ENCODE measurements at regions not wholly inside any gene's neighbourhood (a gene's known extent, or its start where the extent isn't known, plus 50 kb on each side); places are given as distances from the start of the nearest gene placed in this dataset.
A peak's percentile ranks its signal among the peaks of the same experiment; 100 is the strongest.

DNA sequence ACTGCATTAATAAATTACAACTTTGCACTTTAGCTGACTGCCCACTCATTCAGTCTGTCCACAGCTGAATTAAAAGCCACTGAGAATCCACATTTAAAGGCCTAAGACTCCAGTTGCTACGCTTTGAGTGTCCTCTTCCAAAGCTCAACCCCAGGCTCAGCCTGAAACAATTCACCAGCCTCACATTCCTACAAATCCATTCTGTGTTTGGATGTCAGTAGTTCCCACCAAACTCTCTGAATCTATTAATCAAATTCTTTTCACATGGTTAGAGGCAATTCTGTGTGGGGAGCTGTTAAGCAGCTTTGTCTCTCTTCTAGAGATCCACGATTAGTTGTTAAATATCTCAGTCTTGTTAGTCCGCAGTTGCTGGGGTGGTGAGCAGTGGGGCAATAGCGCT lies 116.8 kb upstream of the UBE2E2 start:
- peaks cover 6% of the 10 kb centered on the region for H3K4me1 Mint-ChIP-seq (ENCODE audit: unreplicated experiment)
- H3K4me3 Mint-ChIP-seq = peak overlapping the region; percentile 43
- no peaks in the 10 kb centered on the region for H3K27me3 Mint-ChIP-seq
- DNase-seq (ENCODE audit: extremely low spot score, unreplicated experiment) = no peak
- no peaks in the 10 kb centered on the region for H3K9me3 Mint-ChIP-seq
- H3K36me3 Mint-ChIP-seq = no peaks in the 10 kb centered on the region
- TF ChIP-seq, protein P1, sequence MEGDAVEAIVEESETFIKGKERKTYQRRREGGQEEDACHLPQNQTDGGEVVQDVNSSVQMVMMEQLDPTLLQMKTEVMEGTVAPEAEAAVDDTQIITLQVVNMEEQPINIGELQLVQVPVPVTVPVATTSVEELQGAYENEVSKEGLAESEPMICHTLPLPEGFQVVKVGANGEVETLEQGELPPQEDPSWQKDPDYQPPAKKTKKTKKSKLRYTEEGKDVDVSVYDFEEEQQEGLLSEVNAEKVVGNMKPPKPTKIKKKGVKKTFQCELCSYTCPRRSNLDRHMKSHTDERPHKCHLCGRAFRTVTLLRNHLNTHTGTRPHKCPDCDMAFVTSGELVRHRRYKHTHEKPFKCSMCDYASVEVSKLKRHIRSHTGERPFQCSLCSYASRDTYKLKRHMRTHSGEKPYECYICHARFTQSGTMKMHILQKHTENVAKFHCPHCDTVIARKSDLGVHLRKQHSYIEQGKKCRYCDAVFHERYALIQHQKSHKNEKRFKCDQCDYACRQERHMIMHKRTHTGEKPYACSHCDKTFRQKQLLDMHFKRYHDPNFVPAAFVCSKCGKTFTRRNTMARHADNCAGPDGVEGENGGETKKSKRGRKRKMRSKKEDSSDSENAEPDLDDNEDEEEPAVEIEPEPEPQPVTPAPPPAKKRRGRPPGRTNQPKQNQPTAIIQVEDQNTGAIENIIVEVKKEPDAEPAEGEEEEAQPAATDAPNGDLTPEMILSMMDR (conservative IDR thresholded peaks at IDR 0.05) = no peak
- H3K27ac Mint-ChIP-seq = peak overlapping the region; percentile 38

DNA sequence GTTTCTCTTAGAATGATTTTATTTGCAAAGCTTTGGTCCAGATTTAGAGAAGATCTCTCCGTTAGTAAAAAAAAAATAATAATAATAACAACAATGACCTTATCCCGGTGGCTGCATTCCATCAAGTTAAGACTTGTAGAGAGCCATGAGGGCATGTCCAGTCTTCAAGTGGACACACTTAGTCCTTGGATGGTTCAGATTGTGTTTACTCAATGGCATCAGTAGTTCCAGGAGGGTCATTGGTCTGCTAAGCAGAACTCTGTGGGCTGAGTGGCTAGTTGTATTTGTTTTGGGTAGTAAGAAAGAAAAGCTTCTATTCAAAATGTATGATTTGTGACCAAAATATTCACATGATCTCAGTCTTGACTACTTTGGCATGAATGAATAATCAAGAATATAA lies 116.3 kb upstream of the UBE2E2 start:
- H3K27ac Mint-ChIP-seq = peak overlapping the region; percentile 38

DNA sequence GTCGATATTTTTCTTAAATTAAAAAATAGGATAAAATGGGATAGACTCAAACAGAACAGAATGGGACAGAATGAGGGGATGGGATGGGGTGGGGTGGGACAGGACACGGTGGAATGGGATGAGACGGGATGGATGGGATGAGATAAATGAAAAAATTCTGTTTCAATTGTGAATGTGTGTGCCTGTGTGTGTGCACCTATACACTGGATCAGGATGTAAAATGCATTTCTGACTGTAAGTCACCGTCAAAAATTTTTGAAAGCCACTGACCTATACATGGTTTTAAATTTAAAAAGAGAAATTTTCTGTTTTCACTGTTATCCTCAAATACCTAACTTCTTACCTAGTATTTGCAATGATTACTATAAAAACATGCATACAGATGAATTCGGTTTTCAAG lies 108.7 kb upstream of the UBE2E2 start:
- no peak for DNase-seq (ENCODE audit: extremely low spot score, unreplicated experiment)
- Mint-ChIP-seq H3K27ac (no peak overlapping the region), H3K9me3 (peaks cover 6% of the 10 kb centered on the region), H3K36me3 (peaks cover 4% of the 10 kb centered on the region), H3K4me1 (ENCODE audit: unreplicated experiment) (peaks cover 14% of the 10 kb centered on the region), H3K27me3 (peaks cover 2% of the 10 kb centered on the region), H3K4me3 (no peak overlapping the region)
- TF ChIP-seq, protein P1 (conservative IDR thresholded peaks at IDR 0.05) = no peak

More for the DNA sequence above, 116.3 kb upstream of the UBE2E2 start:
- H3K4me3 Mint-ChIP-seq = no peak overlapping the region
- peaks cover 6% of the 10 kb centered on the region for H3K4me1 Mint-ChIP-seq (ENCODE audit: unreplicated experiment)
- TF ChIP-seq, protein P1 (conservative IDR thresholded peaks at IDR 0.05) = no peak
- no peaks in the 10 kb centered on the region for H3K9me3 Mint-ChIP-seq
- DNase-seq (ENCODE audit: extremely low spot score, unreplicated experiment) = no peak
- no peaks in the 10 kb centered on the region for H3K27me3 Mint-ChIP-seq
- no peaks in the 10 kb centered on the region for H3K36me3 Mint-ChIP-seq

DNA sequence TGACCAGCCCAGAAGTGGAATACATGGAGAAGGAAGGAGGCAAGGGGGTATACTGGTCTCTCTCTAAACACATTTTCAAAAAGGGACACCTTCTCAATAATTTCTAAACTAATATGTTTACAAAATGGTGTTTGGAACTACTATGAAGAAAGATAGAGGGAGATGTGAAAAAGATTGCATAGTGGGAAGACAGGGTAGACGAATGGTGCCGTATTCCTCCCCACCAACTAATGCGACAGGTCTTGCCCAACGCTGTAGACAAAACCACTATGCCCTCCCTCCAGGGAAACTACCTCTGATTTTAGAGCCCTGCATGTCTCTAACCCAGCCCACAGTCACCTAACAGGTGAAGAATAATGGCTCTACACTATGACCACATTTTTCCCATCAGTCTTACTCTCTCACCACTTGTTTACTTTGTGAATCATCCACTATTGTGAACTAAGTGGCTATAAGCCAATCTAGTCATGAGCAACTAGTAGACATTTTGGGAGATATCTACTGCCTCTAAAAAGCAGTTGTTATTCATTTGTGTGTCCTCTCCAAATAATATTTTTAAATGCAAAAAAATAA lies 108.2 kb upstream of the UBE2E2 start:
- TF ChIP-seq, protein P1 (conservative IDR thresholded peaks at IDR 0.05) = no peak
- Mint-ChIP-seq H3K9me3 (peaks cover 6% of the 10 kb centered on the region), H3K27ac (peak overlapping the region; percentile 59), H3K27me3 (peaks cover 2% of the 10 kb centered on the region), H3K4me1 (ENCODE audit: unreplicated experiment) (peaks cover 14% of the 10 kb centered on the region), H3K36me3 (peaks cover 4% of the 10 kb centered on the region), H3K4me3 (peak overlapping the region; percentile 39)
- no peak for DNase-seq (ENCODE audit: extremely low spot score, unreplicated experiment)

DNA sequence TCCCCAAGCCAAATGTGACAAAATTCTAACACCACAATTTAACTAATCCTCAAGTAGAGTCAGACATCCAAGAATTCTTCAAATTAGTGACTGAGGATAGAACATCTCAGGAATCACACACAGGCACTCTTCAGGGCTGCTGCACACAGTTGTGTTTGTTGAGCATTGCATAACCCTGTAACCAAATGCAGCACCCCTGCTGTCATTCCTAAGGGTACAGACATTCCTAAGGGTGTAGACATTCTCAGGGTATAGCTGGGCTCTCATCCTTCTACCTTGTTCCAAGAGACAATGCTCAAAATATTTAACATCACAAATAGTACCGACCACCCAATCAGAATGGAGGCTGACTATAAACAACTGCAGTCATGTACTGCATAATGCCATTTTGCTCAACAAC lies 107.1 kb upstream of the UBE2E2 start:
- DNase-seq (ENCODE audit: extremely low spot score, unreplicated experiment) = no peak
- TF ChIP-seq, protein P1 (conservative IDR thresholded peaks at IDR 0.05) = no peak
- H3K4me1 Mint-ChIP-seq (ENCODE audit: unreplicated experiment) = peaks cover 14% of the 10 kb centered on the region
- peaks cover 4% of the 10 kb centered on the region for H3K36me3 Mint-ChIP-seq
- peaks cover 2% of the 10 kb centered on the region for H3K27me3 Mint-ChIP-seq
- no peak overlapping the region for H3K27ac Mint-ChIP-seq
- peaks cover 10% of the 10 kb centered on the region for H3K9me3 Mint-ChIP-seq
- no peak overlapping the region for H3K4me3 Mint-ChIP-seq

DNA sequence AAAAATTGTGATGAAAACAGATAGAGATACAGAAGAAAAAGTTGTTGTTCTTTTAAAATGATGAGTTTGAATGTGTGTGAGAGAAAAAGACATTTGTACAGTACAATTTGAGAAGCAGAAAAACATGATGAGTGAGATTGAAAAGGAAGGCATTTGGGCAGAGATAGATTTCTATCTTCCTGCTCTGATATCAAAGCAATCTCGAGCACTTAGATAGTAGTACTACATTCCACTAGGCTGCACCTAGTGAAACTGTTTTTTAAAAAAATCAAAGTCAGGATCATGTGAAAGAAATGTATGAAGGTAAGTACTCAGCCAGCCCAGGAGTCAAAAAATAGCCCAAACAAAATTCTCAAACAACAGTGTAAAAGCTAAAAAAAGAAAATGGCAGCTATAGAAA lies 104.1 kb upstream of the UBE2E2 start:
- H3K27me3 Mint-ChIP-seq = no peaks in the 10 kb centered on the region
- peak overlapping the region; percentile 96 for H3K27ac Mint-ChIP-seq
- DNase-seq (ENCODE audit: extremely low spot score, unreplicated experiment) = no peak
- H3K4me3 Mint-ChIP-seq = peak overlapping the region; percentile 67
- TF ChIP-seq, protein P1 (conservative IDR thresholded peaks at IDR 0.05) = no peak
- H3K9me3 Mint-ChIP-seq = peaks cover 10% of the 10 kb centered on the region
- H3K36me3 Mint-ChIP-seq = peaks cover 4% of the 10 kb centered on the region
- H3K4me1 Mint-ChIP-seq (ENCODE audit: unreplicated experiment) = peaks cover 14% of the 10 kb centered on the region
